Upper lobe of left lung (tissue), 4 donors: ENCODE measurements at regions not wholly inside any gene's neighbourhood (a gene's known extent, or its start where the extent isn't known, plus 50 kb on each side); places are given as distances from the start of the nearest gene placed in this dataset.
"Not testable (repeated sequence)": the region's sequence is repeated elsewhere in the genome, so short reads cannot be mapped to it uniquely, and the experiment has no call there.

Source experiments
- EP300 ChIP-seq, 4 donors: sonication (generic); formaldehyde crosslinking; IDR thresholded peaks; one replicate each; pipeline ENCODE4 v1.5.1; 2017; ENCODE audit warnings: antibody characterized with exemption in 4 of 4, control low read depth in 2 of 4
- POLR2A ChIP-seq, 4 donors: fragments of 450-650 bp; IDR thresholded peaks; one replicate each; pipeline ENCODE4 v1.5.1; 2016 to 2017; ENCODE audit warnings: antibody characterized with exemption in 4 of 4, mild to moderate bottlenecking in 2 of 4
- POLR2AphosphoS5 ChIP-seq, 2 donors: sonication (generic); formaldehyde crosslinking; IDR thresholded peaks; one replicate each; pipeline ENCODE4 v1.5.1; 2017; ENCODE audit warnings: antibody characterized with exemption in 2 of 2
- TF ChIP-seq, protein P1 (sequence below), 6 experiments: fragments of 450-650 bp in 4 of 6; fragments of 200-600 bp in 2 of 6; sonication (generic) in 2 of 6; IDR thresholded peaks; one replicate each; pipeline ENCODE4 v1.5.1; 2016 to 2019; ENCODE audit warnings: antibody characterized with exemption in 6 of 6

DNA sequence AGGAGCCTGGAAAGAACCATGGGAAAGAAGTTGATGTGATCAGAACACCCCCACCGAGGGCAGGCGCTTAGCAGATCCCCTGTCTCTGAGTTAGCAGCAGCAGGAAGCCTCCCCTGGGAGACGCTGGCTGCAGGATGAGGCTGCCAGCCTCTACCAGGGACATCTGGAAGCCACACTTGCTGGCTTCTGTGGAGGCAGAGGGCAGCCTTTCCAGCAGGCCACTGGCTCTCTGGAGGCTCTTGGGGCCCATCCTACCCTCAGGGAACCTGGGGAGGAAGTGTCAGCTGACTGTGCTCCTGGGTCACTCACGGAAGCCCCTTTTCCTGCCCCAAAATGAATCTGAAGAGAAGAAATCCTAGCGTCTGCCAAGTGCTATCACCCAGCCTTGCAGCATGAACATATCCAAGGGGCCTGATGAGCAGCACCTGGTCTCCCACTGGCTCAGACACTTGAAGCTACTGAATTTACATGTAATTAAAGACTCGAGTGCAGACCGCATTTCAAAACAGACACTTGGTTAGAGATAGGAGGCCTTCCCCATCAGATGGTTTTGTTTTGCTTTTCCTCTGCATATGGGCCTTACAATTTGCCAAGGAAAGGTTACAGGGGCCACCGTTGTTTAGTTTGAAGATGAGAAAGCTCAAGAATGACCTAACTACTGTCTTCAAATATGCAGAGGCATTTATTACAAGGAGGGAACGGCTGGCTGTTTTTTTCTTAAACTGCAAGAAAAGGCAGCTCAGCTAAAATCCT lies 142.1 kb downstream of the BCL2L11 start:
- TF ChIP-seq, protein P1, sequence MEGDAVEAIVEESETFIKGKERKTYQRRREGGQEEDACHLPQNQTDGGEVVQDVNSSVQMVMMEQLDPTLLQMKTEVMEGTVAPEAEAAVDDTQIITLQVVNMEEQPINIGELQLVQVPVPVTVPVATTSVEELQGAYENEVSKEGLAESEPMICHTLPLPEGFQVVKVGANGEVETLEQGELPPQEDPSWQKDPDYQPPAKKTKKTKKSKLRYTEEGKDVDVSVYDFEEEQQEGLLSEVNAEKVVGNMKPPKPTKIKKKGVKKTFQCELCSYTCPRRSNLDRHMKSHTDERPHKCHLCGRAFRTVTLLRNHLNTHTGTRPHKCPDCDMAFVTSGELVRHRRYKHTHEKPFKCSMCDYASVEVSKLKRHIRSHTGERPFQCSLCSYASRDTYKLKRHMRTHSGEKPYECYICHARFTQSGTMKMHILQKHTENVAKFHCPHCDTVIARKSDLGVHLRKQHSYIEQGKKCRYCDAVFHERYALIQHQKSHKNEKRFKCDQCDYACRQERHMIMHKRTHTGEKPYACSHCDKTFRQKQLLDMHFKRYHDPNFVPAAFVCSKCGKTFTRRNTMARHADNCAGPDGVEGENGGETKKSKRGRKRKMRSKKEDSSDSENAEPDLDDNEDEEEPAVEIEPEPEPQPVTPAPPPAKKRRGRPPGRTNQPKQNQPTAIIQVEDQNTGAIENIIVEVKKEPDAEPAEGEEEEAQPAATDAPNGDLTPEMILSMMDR (IDR thresholded peaks at IDR 0.05) = not testable (repeated sequence)
- TF ChIP-seq EP300, POLR2A, POLR2AphosphoS5 (IDR thresholded peaks at IDR 0.05): not testable (repeated sequence)
